HL-60 (cell line): ENCODE measurements at regions not wholly inside any gene's neighbourhood (a gene's known extent, or its start where the extent isn't known, plus 50 kb on each side); places are given as distances from the start of the nearest gene placed in this dataset.

Experiments used
- DNase-seq, 2 experiments: peaks; one replicate each; pipeline ENCODE4 v3.0.0-alpha.2; 2010 to 2020; ENCODE audit warnings: low read depth in 1 of 2, low spot score in 1 of 2
- H3K27ac ChIP-seq: fragments of 250-450 bp; sonication (Bioruptor Pico); replicated peaks from 2 replicates; pipeline ENCODE4 v1.5.1; 2020; ENCODE audit warnings: mild to moderate bottlenecking, moderate library complexity
- H3K27me3 ChIP-seq: fragments of 250-450 bp; sonication (Bioruptor Pico); 2 replicates; pipeline ENCODE4 v1.5.1; 2021; ENCODE audit warnings: mild to moderate bottlenecking, moderate library complexity; ENCODE audit not compliant: insufficient read depth, poor library complexity, severe bottlenecking
- H3K4me3 ChIP-seq: replicated peaks from 2 replicates; pipeline ENCODE4 v1.5.1; 2011; ENCODE audit warnings: mild to moderate bottlenecking, control low read depth, low read length; ENCODE audit not compliant: insufficient read depth
- GABPA ChIP-seq: IDR thresholded peaks from 2 replicates; pipeline ENCODE4 v1.6.1; 2012; ENCODE audit warnings: low read depth
- POLR2AphosphoS5 ChIP-seq: IDR thresholded peaks from 2 replicates; pipeline ENCODE4 v1.6.1; 2012; ENCODE audit warnings: low read depth
- SPI1 ChIP-seq: IDR thresholded peaks from 2 replicates; pipeline ENCODE4 v1.6.1; 2012; ENCODE audit warnings: low read depth, mild to moderate bottlenecking, borderline replicate concordance
- TF ChIP-seq, protein P1 (sequence below): IDR thresholded peaks from one replicate; pipeline ENCODE4 v1.5.1; 2011; ENCODE audit warnings: low read length, control low read depth, inconsistent platforms; ENCODE audit not compliant: insufficient read depth
- TF ChIP-seq, protein P2 (sequence below): IDR thresholded peaks from 2 replicates; pipeline ENCODE4 v1.6.1; 2012; ENCODE audit warnings: low read depth; ENCODE audit not compliant: insufficient replicate concordance

DNA sequence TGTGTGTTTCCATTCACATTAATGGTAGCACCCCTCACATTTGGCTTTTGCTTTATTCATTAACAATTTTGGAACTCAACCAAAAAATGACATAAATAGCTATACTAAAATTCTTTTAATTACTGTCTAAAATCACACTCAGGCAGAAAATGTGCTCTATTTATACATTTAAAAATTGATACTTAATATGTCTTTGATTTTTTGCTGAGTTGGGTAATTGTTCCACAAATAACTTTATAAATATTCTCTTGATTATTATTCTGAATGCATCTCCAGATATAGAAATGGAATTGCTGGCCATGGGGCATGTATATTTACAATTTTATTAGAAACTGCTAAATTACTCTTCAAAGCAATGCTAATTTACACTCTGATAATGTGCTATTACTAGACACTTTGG, 658.7 kb upstream of the CHRM3 start:
- Histone ChIP-seq H3K4me3 (no peak overlapping the region), H3K27ac (no peak overlapping the region), H3K27me3 (no peaks in the 10 kb centered on the region)
- DNase-seq, result no peak
- no peak for TF ChIP-seq GABPA
- TF ChIP-seq POLR2AphosphoS5, result no peak
- TF ChIP-seq, protein P1, sequence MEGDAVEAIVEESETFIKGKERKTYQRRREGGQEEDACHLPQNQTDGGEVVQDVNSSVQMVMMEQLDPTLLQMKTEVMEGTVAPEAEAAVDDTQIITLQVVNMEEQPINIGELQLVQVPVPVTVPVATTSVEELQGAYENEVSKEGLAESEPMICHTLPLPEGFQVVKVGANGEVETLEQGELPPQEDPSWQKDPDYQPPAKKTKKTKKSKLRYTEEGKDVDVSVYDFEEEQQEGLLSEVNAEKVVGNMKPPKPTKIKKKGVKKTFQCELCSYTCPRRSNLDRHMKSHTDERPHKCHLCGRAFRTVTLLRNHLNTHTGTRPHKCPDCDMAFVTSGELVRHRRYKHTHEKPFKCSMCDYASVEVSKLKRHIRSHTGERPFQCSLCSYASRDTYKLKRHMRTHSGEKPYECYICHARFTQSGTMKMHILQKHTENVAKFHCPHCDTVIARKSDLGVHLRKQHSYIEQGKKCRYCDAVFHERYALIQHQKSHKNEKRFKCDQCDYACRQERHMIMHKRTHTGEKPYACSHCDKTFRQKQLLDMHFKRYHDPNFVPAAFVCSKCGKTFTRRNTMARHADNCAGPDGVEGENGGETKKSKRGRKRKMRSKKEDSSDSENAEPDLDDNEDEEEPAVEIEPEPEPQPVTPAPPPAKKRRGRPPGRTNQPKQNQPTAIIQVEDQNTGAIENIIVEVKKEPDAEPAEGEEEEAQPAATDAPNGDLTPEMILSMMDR, result no peak
- TF ChIP-seq, protein P2, sequence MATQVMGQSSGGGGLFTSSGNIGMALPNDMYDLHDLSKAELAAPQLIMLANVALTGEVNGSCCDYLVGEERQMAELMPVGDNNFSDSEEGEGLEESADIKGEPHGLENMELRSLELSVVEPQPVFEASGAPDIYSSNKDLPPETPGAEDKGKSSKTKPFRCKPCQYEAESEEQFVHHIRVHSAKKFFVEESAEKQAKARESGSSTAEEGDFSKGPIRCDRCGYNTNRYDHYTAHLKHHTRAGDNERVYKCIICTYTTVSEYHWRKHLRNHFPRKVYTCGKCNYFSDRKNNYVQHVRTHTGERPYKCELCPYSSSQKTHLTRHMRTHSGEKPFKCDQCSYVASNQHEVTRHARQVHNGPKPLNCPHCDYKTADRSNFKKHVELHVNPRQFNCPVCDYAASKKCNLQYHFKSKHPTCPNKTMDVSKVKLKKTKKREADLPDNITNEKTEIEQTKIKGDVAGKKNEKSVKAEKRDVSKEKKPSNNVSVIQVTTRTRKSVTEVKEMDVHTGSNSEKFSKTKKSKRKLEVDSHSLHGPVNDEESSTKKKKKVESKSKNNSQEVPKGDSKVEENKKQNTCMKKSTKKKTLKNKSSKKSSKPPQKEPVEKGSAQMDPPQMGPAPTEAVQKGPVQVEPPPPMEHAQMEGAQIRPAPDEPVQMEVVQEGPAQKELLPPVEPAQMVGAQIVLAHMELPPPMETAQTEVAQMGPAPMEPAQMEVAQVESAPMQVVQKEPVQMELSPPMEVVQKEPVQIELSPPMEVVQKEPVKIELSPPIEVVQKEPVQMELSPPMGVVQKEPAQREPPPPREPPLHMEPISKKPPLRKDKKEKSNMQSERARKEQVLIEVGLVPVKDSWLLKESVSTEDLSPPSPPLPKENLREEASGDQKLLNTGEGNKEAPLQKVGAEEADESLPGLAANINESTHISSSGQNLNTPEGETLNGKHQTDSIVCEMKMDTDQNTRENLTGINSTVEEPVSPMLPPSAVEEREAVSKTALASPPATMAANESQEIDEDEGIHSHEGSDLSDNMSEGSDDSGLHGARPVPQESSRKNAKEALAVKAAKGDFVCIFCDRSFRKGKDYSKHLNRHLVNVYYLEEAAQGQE, result no peak
- no peak for TF ChIP-seq SPI1

DNA sequence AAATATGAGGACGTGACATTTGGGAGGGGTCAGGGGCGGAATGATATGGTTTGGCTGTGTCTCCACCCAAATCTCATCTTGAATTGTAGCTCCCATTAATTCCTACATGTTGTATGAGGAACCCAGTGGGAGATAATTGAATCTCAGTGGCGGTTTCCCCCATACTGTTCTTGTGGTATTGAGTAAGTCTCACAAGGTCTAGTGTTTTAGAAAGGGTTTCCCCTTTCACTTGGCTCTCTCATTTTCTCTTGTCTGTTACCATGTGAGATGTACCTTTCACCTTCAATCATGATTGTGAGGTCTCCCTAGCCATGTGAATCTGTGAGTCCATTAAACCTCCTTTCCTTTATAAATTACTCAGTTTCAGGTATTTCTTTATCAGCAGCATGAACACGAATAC, 663.6 kb upstream of the CHRM3 start:
- Histone ChIP-seq H3K4me3 (no peak overlapping the region), H3K27me3 (no peaks in the 10 kb centered on the region), H3K27ac (no peak overlapping the region)
- no peak for DNase-seq
- no peak for TF ChIP-seq SPI1

DNA sequence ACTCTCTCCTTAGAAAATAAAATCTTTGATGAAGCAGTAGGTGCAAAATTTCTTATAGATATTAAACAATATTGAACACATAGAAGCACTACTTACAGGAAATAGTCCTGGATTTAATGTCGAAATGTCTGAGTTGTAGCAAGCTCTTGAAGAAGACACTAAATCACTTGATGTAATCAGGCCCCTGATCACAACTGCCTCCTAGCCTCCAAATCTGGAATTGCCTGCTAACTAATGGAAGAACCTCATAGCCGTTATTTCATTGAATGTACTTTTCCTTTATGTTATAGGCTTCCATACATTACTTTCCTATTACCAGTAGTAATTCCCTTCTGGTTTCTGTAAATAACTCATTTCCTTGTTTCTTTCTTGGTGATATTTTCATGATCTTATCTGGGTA, 675.7 kb upstream of the CHRM3 start:
- no peak for DNase-seq
- Histone ChIP-seq H3K27me3 (no peaks in the 10 kb centered on the region), H3K27ac (no peak overlapping the region), H3K4me3 (no peak overlapping the region)
- TF ChIP-seq, protein P1, result no peak
- TF ChIP-seq, protein P2, result no peak
- TF ChIP-seq POLR2AphosphoS5 (no peak), SPI1 (no peak), GABPA (no peak)

DNA sequence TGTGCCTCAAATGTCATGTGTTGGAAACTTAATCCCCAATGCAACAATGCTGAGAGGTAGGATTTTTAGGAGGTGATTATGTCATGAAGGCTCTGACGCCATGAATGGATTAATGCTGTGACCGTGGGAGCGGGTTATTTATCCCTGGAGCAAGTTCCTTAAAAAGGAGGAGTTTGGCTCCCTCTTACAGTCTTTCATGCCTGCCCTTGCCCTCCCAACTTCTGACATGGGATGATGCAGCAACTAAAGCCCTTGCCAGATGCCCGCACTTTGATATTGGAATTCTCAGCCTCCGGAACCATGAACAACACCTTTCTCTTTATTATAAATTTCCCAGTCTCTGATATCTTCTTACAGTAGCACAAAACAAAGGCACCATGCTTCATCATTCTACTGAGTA, 685.3 kb upstream of the CHRM3 start:
- no peak for DNase-seq
- Histone ChIP-seq H3K4me3 (no peak overlapping the region), H3K27me3 (no peaks in the 10 kb centered on the region), H3K27ac (no peak overlapping the region)
- TF ChIP-seq GABPA (no peak), POLR2AphosphoS5 (no peak), SPI1 (no peak)
- TF ChIP-seq, protein P1, result no peak
- TF ChIP-seq, protein P2, result no peak
